ENCODE measurements at regions not wholly inside any gene's neighbourhood (a gene's known extent, or its start where the extent isn't known, plus 50 kb on each side); places are given as distances from the start of the nearest gene placed in this dataset.

DNA sequence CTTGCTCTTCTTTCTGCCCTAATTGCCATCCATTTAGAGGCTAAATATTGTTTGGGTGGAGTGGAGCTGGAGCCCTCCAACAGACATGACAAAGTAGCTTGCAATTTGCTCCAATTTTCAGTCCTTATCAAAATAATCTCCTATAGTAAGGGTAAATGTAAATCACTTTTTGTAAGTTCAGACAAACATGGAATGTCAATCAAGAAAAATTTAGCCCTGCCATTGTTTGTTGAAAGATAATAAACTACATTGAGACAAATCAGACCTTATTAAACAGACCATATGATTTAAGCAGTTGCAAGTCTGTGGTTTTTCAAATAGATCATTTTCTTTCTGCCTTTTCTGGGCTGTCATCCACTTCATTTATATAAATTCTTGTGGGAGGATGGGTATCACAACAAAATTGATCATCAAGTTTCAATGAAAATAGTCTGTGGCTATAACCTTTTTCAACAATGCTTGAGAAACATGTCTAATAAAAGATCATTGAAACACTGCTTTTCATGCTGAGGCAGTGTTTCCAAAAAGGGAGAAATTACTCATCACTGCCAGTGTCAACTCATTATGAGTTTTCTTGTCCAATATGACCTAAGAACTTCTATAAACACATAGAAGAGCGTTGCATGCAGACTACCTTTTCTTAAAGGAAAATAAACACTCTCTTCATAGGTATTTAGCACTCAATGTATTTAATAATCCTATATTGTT, 1152.0 kb upstream of the B3GALT2 start:
- Histone ChIP-seq H3K9ac (replicated peaks; ENCODE audit: extremely low read depth, insufficient read depth, low read length) (no peak overlapping the region), H3K79me2 (ENCODE audit: control insufficient read depth, insufficient read depth, low read length) (no peaks in the 10 kb centered on the region), H4K20me1 (replicated peaks; ENCODE audit: control insufficient read depth, extremely low read depth, insufficient read depth, low read length) (no peaks in the 10 kb centered on the region), H3K4me3 (replicated peaks in 1 of 3; ENCODE audit: insufficient read depth in 1 of 3, low read depth in 1 of 3, low read length in 3 of 3) (no peak overlapping the region), H3K9me1 (replicated peaks; ENCODE audit: control insufficient read depth, extremely low read depth, insufficient read depth, low read length) (no peaks in the 10 kb centered on the region), H3K9me3 (replicated peaks; ENCODE audit: control insufficient read depth, insufficient read depth, low read length) (no peaks in the 10 kb centered on the region), H3K4me1 (ENCODE audit: control insufficient read depth, extremely low read depth, insufficient read depth, low read length) (no peaks in the 10 kb centered on the region), H3K36me3 (ENCODE audit: control insufficient read depth in 2 of 2, extremely low read depth in 1 of 2, insufficient read depth in 2 of 2, low read length in 2 of 2) (no peaks in the 10 kb centered on the region), H3K4me2 (ENCODE audit: insufficient read depth, low read length) (no peak overlapping the region), H3K27ac (ENCODE audit: insufficient read depth, low read depth, low read length) (no peak overlapping the region), H2AFZ (ENCODE audit: low read depth, low read length) (no peak overlapping the region), H3K27me3 (ENCODE audit: control insufficient read depth in 2 of 2, insufficient read depth in 2 of 2, low read length in 2 of 2) (no peaks in the 10 kb centered on the region)
- BruUV-seq (replicated peaks) = no TSS peak
- FAIRE-seq (no peak), DNase-seq (ENCODE audit: low read depth, low spot score) (no peak)
- TF ChIP-seq, protein P1, sequence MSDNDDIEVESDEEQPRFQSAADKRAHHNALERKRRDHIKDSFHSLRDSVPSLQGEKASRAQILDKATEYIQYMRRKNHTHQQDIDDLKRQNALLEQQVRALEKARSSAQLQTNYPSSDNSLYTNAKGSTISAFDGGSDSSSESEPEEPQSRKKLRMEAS (IDR thresholded peaks at IDR 0.05; ENCODE audit: insufficient read depth, insufficient read length) = no peak
- no peak for TF ChIP-seq POLR2AphosphoS5 (IDR thresholded peaks at IDR 0.05; ENCODE audit: insufficient read depth, low read depth, low read length)
- TF ChIP-seq MYC (IDR thresholded peaks at IDR 0.05; ENCODE audit: low read depth, low read length) = no peak
- TF ChIP-seq EZH2 (IDR thresholded peaks at IDR 0.05; ENCODE audit: borderline replicate concordance, low read depth, low read length, severe bottlenecking) = no peak
- no peak for TF ChIP-seq GATA2 (IDR thresholded peaks at IDR 0.05; ENCODE audit: insufficient read depth, insufficient read length, low read depth, low read length)
- no peak for TF ChIP-seq FOS (IDR thresholded peaks at IDR 0.05; ENCODE audit: borderline replicate concordance, insufficient read depth, low read length)
- no peak for TF ChIP-seq CTCF (IDR thresholded peaks at IDR 0.05; ENCODE audit: extremely low read depth in 1 of 2, insufficient read depth in 1 of 2, low read depth in 1 of 2, low read length in 2 of 2)
- TF ChIP-seq JUN (IDR thresholded peaks at IDR 0.05; ENCODE audit: borderline replicate concordance, insufficient read depth, insufficient read length, low read depth) = no peak
- no peak for TF ChIP-seq POLR2A (IDR thresholded peaks at IDR 0.05; ENCODE audit: low read depth, low read length)
- ChIA-PET POLR2A (no interaction called here), CTCF (interaction anchor here (0.6 kb wide), 1 partner anchor 9 kb away, joined by 3 read pairs; no protein-coding TSS in a partner anchor)
- dilution Hi-C loops (cut with MboI; ENCODE audit: extremely low pct_ligation_motif_present, low sequenced_read_pairs) (no loop called here), intact Hi-C loops (cut with micrococcal nuclease) (no loop called here)
